GM18909 (cell line): ENCODE measurements at regions not wholly inside any gene's neighbourhood (a gene's known extent, or its start where the extent isn't known, plus 50 kb on each side); places are given as distances from the start of the nearest gene placed in this dataset.
"Not testable (repeated sequence)": the region's sequence is repeated elsewhere in the genome, so short reads cannot be mapped to it uniquely, and the experiment has no call there.

ENCODE experiments used
- ATAC-seq: cut with Tn5 transposase; IDR thresholded peaks from one replicate; pipeline ENCODE4 v1.9.1; 2021; ENCODE audit warnings: mild to moderate bottlenecking; ENCODE audit not compliant: unreplicated experiment, poor library complexity

DNA sequence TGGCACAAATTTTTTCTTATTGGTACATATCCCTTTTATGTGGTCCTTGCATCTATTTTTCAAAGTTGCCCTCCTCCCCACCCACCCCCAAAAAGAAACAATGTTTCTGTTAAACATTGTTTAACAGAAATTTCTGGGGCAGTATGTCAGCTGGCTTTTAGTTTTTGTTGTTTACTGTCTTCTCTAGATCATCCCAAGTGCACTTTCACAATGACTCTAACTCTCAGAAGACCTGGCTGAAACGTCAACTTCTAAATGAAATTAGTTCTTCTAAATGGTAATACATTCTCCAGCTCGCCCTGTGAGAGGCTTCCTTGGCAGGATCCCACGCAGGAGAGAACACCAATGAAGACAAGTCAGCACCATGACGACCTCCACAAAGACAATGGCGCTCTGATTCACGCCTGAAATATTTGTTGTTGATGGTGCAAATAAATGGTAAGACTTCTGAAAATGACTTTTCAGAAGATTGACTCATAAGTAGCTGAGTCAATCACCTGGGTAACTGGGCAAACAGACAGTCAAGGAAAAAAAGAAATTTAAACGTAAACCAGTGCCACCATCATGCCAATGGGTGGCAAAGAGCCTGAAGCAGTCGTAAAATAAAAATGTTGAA, 293.7 kb downstream of the FZD1 start:
- peak; percentile 87 for ATAC-seq

DNA sequence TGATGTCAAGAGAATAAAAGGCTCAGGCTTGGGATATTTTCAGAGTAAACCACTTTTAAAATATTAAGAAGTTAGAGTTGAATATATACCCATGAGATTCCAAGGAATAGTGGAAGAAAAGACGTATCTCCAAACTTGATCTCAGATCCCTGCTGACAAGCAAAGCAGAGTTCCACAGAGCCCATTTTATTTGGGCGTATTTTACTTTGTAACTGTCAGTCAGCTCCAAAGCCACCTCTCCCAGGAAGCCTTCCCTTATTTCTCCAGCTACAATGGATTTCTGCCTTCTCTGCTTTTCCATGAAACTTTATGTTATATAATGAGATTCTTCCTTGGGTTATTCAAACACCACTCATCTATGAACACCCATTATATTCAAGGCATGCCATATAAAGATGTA, 295.7 kb downstream of the FZD1 start:
- no peak for ATAC-seq

DNA sequence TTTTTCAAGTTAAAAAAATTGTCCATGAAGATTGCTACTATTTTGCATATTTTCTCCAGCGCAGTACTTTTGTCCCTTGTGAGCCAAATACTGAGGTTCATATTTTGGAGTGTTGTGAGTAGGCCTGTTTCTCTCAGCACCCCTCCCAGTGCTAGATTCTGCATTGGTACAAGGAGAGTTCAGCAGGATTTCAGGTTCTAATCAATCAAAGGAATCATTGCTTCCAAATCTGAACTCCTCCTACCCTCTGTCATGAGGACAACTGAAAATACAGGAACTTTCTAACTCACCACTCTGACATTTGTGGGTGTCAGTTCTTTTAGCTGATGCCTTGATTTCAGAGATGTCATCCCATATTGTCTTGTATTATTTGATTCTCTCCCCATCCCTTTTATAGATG, 299.9 kb downstream of the FZD1 start:
- no peak for ATAC-seq

DNA sequence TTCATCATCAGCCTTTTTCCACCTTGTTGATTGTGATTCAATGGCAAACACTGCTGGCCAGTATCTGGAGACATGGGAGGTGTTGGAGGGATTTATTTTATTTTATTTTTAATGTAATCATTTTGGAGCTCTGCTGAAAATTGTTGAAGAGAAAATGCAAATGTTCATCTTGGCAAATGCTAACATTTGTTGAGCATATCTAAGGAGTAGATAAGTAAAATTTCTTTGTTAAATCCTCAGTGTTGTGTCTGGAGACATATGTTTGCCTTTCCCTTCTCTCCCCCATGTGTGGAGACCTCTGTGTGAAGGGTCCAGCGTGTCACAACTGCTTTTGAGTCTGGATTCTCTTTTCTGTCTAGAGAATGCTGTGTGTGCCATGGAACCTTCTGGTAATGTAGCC, 300.3 kb downstream of the FZD1 start:
- ATAC-seq: no peak

DNA sequence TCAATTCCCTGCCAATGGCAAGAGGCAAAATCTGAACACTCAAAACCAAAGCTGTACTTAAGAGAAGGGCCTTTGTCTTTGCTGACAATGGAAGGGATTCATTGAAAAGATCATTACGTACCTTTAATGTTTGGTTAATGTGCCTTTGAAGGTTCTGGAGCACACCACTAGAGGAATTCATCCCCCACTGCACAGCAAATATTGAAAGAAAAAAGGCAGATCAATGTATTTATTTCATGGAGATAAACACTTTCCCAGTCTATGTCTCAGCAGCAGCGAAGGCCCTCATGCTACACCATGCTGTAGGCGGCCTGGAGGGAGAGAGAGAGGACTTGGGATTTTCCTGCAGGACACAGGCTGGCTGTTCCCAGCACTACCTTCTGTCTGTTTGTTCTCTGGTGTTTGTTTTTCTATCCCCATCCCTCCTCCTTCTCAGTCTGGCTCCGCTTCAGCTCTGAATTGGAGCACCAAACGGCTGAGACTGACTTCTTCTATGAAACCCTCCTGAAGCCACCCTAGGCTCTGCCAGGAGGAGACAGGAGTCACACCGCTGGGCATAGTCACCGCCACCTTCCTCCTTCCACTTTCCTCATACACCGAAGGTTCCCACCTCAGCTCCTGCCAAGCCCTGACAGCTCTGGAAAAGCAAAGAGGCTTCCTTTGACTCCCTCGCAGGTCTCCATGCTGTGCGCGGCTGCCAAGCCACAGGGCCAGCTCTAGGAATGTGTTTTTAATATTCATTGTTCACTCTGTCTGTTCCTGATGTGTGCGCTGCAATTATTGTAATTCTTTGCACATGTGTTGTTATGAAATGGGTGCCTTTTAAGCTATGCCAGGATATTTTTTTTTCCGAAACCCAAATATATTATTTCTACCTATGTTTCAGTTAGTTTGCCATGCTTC, 301.5 kb downstream of the FZD1 start:
- no peak for ATAC-seq

DNA sequence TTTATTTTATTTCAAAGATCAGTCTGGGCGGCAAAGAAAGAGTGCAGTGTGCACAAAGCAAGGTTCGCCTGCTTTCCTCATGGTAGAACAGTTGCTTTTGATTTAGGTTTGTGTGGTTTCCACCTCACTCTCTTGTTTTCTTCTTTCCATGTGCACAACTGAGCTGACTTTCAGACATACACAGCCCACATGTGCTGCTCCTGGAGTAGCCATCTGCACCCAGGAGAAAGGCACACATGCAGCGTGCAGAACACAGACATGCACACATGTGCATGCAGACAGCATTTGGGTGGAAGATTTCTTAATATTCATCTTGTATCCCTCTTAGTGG, 302.1 kb downstream of the FZD1 start:
- ATAC-seq: no peak

DNA sequence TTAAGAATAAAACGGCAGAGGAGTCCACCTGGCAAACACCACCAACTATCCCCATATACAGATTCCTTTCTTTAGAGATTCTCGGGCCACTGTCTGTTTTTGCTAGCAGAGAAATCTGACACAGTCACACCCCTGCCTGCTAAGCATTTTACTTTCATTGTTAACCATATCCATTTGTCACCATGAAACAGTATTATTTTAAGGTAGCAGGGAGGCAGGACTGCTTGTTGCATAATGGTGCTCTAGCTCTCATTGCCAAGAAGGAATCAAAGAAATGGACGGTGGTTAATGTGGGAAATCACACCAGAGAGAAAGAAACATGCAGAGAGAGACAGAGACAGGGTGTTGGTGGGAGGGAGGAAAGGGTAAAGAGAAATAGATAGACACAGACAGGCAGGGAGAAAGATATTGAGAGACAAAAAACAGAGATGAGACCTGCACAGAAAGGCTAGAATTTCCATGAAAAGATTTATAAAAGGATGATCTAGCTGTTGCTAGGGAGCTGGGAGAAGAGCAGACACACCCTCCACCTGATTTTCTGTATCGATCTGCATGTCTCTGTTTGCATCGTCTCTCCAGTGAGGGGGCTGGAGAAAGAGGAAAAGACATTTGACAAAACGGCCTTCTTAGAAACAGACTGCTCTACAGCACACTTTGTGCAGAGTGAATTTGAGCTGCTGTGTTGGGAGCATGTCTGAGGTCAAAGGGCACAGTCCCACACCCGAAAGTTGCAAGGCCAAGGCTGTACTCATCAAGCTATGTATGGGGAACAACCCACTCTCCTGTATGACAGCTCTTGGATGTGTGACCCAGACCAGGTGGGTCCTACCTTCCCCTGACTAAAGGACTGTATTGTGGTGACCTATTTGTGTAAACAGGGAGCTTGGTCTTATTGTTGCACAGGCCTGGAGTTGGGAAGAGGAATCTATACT, 303.1 kb downstream of the FZD1 start:
- ATAC-seq: no peak

DNA sequence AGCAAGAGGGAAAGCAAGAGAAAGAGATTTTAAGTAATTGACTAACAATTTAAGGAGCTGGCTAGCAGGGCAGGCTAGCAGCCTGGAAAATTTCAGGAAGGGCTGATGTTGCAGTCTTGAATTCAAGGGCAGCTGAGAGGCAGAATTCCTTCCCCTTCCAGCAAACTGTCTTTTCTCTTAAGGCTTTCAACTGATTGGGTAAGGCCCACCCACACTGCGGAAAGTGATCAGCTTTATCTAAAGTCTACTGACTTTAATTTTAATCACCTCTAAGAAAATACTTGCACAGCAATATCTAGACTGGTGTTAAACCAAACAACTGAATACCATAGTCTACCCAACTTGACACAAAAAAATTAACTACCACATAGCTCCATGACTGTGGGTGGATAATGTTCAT, 303.9 kb downstream of the FZD1 start:
- ATAC-seq: no peak

DNA sequence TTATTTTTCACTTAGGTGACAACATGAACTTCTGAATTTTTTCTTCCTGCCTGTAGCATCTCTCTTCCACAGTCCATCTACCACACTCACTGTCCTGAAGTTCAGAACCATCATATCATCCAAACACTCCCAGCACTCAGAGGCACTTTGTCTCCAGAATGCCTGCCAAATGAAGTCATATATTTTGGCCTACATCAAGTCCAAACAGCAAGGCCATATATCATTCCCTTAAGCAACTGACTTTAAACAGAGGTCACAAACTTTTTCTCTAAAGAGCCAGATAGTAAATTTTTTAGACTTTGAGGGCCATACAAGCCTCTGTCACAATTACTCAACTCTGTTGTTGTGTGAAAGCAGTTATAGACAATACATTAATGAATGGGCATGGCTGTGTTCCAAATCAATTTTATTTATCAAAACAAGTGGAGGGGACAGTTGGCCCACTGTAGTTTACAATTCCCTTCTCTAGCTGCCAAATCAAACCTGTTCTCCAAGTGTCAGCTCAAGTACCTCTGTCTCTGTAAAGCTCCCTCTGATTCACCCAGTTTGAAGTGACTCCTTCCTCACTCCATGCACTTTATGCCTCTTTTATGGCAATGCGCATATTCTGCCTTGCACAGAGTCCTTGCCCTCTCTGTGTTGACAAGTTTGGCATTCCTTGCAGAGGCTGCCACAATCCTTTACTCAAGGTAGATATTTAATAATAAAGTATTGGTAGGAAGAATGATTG, 305.7 kb downstream of the FZD1 start:
- ATAC-seq: no peak

DNA sequence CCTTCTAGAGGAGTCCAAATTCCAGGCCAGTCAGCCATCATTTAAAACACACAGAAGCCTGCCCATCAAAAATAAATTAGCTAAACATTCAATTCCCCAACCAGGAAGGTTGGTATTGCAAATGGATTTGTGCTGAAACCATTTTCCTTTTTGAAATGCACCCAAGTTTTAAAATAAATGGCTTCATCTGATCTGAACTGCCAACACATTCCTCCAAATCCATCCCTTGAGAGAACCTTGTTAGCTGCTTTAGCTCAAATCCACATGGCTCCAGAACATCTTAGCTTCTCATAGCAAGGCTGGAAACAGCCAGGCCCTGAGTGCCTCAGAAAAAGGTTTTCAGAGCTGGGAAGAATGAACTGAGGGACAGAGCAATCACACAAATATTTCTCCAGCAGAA, 306.3 kb downstream of the FZD1 start:
- ATAC-seq: no peak

DNA sequence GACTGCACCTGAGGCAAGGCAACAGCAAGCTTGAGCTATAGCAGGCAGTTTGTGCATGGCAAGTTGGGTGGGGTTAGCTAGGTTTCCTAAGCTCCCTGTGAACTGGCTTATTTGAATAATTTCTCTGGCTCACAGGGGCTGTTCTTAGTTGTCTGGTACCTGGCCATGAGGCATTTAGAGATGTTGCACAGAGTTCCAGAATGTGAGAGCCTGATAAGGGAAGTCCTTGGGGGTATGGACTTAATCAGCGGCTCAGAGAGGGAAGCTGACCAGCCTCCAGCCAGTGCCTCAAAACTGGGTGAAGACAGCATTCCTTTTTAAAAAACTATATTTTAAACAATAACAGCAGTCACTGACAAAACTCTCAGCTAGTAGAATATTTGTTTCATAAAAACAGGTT, 307.4 kb downstream of the FZD1 start:
- ATAC-seq: no peak

DNA sequence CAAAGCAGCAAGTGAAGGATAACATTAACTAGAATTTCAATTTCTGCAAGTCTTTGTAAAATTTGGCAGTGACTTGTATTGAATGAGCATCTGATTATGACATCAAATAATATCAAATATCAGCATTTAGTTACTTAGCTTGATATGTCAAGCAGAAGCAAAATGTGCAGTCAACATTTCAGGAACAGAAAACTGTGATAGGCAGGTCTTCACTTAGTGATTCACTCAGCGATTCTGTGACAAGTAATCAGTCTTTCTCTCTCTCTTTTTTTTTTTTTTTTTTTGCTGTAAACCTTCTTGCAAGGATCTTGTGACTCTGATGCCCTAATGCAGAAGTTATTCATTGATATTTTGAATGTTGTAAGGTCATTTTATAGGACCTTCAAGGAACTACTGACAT, 307.1 kb downstream of the MTERF1 start:
- ATAC-seq: no peak

DNA sequence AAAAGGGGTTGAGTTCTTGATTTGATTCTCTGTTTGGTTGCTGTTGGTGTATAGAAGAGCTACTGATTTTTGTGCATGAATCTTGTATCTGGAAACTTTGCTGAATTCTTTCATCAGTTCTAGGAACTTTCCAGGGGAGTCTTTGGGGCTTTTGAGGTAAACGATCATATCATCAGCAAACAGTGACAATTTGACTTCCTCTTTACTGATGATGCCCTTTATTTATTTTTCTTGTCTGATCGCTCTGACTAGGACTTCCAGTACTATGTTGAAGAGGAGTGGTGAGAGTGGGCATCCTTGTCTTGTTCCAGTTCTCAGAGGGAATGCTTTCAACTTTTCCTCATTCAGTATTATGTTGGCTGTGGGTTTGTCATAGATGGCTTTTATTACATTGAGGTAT, 304.0 kb downstream of the MTERF1 start:
- ATAC-seq: not testable (repeated sequence)

DNA sequence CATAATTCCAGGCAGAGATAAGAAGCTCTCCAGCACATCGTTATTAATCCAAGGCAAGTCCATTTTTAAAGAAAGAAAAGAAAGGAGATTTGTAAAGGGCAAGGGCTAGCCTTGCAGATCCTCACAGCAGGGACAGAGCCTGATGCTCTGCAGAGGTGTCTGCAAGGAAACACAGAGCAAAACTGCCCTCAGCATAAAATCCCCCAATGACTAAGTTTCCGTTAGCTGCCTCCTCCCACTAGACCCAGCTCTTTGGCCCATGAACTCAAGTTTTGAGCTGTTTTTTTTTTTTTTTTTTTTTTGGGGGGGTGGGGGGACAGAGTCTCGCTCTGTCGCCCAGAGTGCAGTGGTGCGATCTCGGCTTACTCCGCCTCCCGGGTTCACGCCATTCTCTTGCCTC, 300.7 kb downstream of the MTERF1 start:
- no peak for ATAC-seq

DNA sequence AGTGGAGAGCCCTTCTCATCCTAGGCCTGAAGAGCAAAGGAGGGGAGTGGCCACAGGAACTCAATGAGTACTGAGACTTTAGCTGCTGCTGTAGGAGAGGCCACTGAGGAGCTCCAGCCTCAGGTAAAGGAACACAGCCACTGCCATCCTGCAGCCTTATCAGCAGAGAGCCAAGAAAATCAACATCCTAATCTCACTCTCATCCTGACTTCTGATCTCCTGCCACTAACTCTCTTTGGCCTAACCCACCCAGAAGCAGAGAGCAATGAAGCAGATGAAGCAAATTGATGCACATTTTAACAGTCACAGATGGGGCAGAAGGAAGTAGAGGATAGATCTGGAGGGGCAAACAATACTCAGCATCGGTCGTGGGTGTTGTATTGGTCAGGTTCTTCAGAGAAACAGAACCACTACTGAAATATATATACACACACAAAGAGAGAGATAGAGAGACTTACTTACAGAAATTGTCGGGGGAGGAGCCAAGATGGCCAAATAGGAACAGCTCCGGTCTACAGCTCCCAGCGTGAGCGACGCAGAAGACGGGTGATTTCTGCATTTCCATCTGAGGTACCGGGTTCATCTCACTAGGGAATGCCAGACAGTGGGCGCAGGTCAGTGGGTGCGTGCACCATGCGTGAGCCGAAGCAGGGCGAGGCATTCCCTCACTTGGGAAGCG, 297.6 kb downstream of the MTERF1 start:
- ATAC-seq: no peak

DNA sequence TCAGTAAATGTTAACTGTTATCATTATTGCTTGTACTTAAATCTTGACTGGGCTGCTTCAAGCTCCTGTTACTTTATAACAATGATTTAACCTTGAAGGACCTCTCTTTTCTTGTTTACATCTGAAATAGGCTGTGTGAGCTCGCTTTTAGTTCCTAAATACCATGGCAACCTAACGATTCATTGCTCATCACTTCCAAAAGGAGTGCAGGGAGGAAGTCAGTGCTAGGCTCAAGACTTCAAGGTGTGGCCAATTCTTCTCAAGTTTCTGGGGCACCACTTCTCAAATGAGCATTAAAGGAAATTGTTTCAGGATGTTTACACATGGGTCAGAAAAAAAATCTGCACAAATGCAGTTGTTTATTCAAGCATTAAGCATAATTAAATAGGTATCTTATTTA, 284.2 kb downstream of the MTERF1 start:
- no peak for ATAC-seq

DNA sequence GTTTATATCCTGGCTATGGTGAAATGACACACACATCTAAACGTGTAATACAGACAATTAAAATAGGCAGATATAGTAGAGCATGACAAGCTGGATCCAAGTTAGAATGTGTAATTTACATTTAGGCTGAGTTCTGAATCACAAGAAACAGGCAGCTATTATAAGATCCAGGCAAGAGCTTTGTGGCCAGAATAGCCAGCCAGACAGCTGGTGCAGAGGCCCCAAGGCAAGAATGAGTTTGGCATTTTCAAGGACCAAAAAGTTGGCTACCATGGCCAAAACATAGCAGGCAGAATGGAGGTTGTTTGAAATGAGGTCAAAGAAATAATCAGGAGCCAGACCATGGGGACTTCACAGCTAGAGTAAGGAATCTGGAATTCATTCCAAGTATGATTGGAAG, 281.7 kb downstream of the MTERF1 start:
- ATAC-seq: no peak

DNA sequence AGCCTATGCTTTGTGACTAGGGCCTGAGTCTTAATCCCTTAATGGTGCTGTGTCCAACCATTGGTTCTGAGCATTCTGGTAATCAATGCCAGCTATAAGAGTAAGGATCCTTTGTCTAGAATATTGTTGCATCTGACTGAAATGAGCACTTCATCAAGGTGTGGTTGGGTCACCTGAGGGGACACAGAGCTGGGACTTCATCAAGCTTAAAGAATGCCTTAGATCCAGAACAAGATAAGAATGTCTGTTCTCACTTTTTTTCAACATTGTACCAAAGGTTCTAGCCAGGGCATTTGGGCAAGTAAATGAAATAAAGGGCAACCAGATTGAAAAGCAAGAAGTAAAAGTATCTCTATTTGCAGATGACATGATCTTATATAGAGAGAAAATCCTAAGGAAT, 280.4 kb downstream of the MTERF1 start:
- ATAC-seq: no peak

DNA sequence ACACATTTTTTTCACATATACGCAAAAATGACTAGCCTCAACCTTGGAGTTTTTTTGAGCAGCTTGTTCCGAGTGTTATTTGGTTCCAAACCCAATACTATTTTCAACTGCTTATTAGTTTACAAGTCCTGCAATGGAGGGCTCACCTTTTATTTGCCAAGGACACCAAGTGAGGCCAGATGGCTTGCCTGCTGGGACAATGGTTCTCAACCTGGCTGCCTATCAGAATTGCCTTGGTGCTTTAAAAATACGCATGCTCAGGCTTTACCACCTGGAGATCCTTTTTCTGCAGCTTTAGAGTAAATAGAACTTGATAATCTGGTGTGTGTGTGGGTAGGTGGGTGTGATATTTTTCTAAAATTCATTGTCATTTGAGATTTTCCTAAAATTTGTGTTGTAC, 276.8 kb downstream of the MTERF1 start:
- ATAC-seq: no peak

DNA sequence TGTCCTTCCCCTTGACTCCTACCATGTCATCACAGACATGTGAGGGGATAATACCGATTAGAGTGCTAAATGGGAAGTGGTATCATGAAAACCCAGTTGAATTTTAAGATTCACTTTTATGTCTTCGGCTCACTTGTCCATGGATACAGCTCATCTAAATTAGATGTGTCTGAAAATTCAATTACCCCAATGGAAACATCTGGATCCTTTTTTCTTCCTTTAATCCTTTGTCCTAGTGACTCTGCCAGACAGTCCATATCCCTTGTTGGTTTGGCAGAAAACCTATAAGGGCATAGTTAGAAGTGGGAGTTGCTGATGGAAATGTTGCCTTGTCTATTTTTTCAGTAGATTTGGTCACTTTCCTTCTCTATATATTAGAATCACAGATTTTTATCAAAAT, 271.9 kb downstream of the MTERF1 start:
- ATAC-seq: no peak
